H1 (cell line): ENCODE measurements at regions not wholly inside any gene's neighbourhood (a gene's known extent, or its start where the extent isn't known, plus 50 kb on each side); places are given as distances from the start of the nearest gene placed in this dataset.

ENCODE experiments used
- CTCF ChIA-PET: fragments of 300-600 bp; sonication (Branson Sonifier 250); formaldehyde crosslinking; loops from one replicate; lab custom pipeline; 2021; ENCODE audit not compliant: partially characterized antibody; lab: Charles Lee
- POLR2A ChIA-PET: fragments of 300-600 bp; sonication (Branson Sonifier 250); formaldehyde crosslinking; loops from one replicate; lab custom pipeline; 2021; ENCODE audit warnings: inconsistent platforms; ENCODE audit not compliant: partially characterized antibody; lab: Charles Lee
- DNase-seq, 2 experiments: peaks; one replicate each; pipeline versions ENCODE4 v3.0.0 to v3.0.0-alpha.2; 2010 to 2022; ENCODE audit warnings: low spot score in 2 of 2, low read depth in 1 of 2, mixed read lengths in 1 of 2
- FAIRE-seq: peaks from 2 replicates; lab custom pipeline; 2011; peaks lifted over from hg19 to GRCh38; lab: Jason Lieb, UNC
- H2AFZ ChIP-seq: 2 replicates; pipeline ENCODE4 v1.8.1; 2012; ENCODE audit warnings: low read length, inconsistent platforms
- H2AK5ac ChIP-seq: 2 replicates; pipeline ENCODE4 v1.6.1; 2013; ENCODE audit warnings: low read depth, low read length
- H2BK120ac ChIP-seq: replicated peaks from 2 replicates; pipeline ENCODE3; 2013; ENCODE audit warnings: low read depth, low read length, inconsistent platforms
- H2BK12ac ChIP-seq: 2 replicates; pipeline ENCODE4 v1.6.1; 2013; ENCODE audit warnings: low read depth, low read length
- H2BK15ac ChIP-seq: 2 replicates; pipeline ENCODE4 v1.6.1; 2013; ENCODE audit warnings: low read length
- H2BK20ac ChIP-seq: 2 replicates; pipeline ENCODE4 v1.6.1; 2013; ENCODE audit warnings: low read length
- H2BK5ac ChIP-seq: 2 replicates; pipeline ENCODE4 v1.6.1; 2013; ENCODE audit warnings: low read depth, low read length
- H3K14ac ChIP-seq: 2 replicates; pipeline ENCODE4 v1.6.1; 2013; ENCODE audit warnings: inconsistent platforms; ENCODE audit not compliant: insufficient read length
- H3K18ac ChIP-seq: 2 replicates; pipeline ENCODE4 v1.6.1; 2013; ENCODE audit warnings: low read length; ENCODE audit errors: extremely low read depth
- H3K23ac ChIP-seq: 2 replicates; pipeline ENCODE4 v1.6.1; 2013; ENCODE audit warnings: inconsistent platforms; ENCODE audit not compliant: insufficient read length
- H3K23me2 ChIP-seq: 2 replicates; pipeline ENCODE4 v1.6.1; 2013; ENCODE audit warnings: low read depth, low read length
- H3K27ac ChIP-seq: 2 replicates; pipeline ENCODE4 v1.6.1; 2011; ENCODE audit warnings: low read depth, low read length, inconsistent platforms
- H3K27me3 ChIP-seq, 4 experiments: replicated peaks in 1 of 4; 1 replicate in 1 of 4; 2 replicates in 3 of 4; pipeline versions ENCODE4 v1.6.1 to v1.8.1; 2011 to 2013; ENCODE audit warnings: low read length in 3 of 4, mild to moderate bottlenecking in 3 of 4, inconsistent platforms in 2 of 4, mixed read lengths in 2 of 4, moderate library complexity in 1 of 4; ENCODE audit not compliant: control insufficient read depth in 3 of 4, insufficient read depth in 3 of 4; ENCODE audit errors: extremely low read depth in 1 of 4
- H3K36me3 ChIP-seq, 4 experiments: 2 replicates each; pipeline versions ENCODE4 v1.6.1 to v1.8.1; 2011 to 2013; ENCODE audit warnings: mild to moderate bottlenecking in 4 of 4, low read length in 3 of 4, moderate library complexity in 2 of 4, control low read depth in 1 of 4, inconsistent platforms in 1 of 4; ENCODE audit not compliant: insufficient read depth in 4 of 4, control insufficient read depth in 2 of 4
- H3K4ac ChIP-seq: replicated peaks from 2 replicates; pipeline ENCODE3; 2013; ENCODE audit warnings: low read length, low read depth, mixed read lengths, inconsistent platforms; ENCODE audit not compliant: insufficient read length
- H3K4me1 ChIP-seq, 4 experiments: replicated peaks in 1 of 4; 1 replicate in 1 of 4; 2 replicates in 3 of 4; pipeline versions ENCODE4 v1.6.1 to v1.8.1; 2011 to 2013; ENCODE audit warnings: low read length in 3 of 4, inconsistent platforms in 2 of 4, mixed read lengths in 1 of 4; ENCODE audit not compliant: insufficient read depth in 4 of 4, control insufficient read depth in 3 of 4
- H3K4me2 ChIP-seq, 2 experiments: 2 replicates each; pipeline versions ENCODE4 v1.6.1 to v1.8.1; 2011 to 2013; ENCODE audit warnings: low read depth in 2 of 2, low read length in 2 of 2, control low read depth in 1 of 2, inconsistent platforms in 1 of 2, mild to moderate bottlenecking in 1 of 2; ENCODE audit not compliant: insufficient read depth in 1 of 2
- H3K4me3 ChIP-seq, 4 experiments: fragments of 200-600, 300-600 bp in 1 of 4; sonication (generic), shearing (Covaris generic), sonication (Bioruptor Twin) in 1 of 4; 2 replicates each; pipeline versions ENCODE4 v1.5.1 to v1.8.1; 2011 to 2016; ENCODE audit warnings: low read length in 4 of 4, low read depth in 3 of 4, control low read depth in 2 of 4, inconsistent platforms in 2 of 4, mild to moderate bottlenecking in 2 of 4, mixed read lengths in 1 of 4, moderate library complexity in 1 of 4; ENCODE audit not compliant: insufficient read depth in 2 of 4; ENCODE audit errors: extremely low read depth in 1 of 4
- H3K56ac ChIP-seq: replicated peaks from 2 replicates; pipeline ENCODE3; 2013; ENCODE audit warnings: low read depth, mild to moderate bottlenecking, mixed read lengths, low read length, inconsistent platforms; ENCODE audit not compliant: insufficient read length
- H3K79me1 ChIP-seq: 2 replicates; pipeline ENCODE4 v1.6.1; 2013; ENCODE audit warnings: low read depth, low read length, control low read depth
- H3K79me2 ChIP-seq, 2 experiments: 2 replicates each; pipeline versions ENCODE4 v1.6.1 to v1.8.1; 2012 to 2013; ENCODE audit warnings: low read length in 2 of 2, mild to moderate bottlenecking in 2 of 2, inconsistent platforms in 1 of 2; ENCODE audit not compliant: insufficient read depth in 2 of 2, control insufficient read depth in 1 of 2
- H3K9ac ChIP-seq, 4 experiments: replicated peaks in 1 of 4; 1 replicate in 1 of 4; 2 replicates in 3 of 4; pipeline versions ENCODE4 v1.6.1 to v1.8.1; 2011 to 2013; ENCODE audit warnings: low read depth in 3 of 4, low read length in 3 of 4, control low read depth in 2 of 4, mild to moderate bottlenecking in 2 of 4, moderate library complexity in 2 of 4, inconsistent platforms in 1 of 4; ENCODE audit errors: extremely low read depth in 1 of 4
- H3K9me3 ChIP-seq, 2 experiments: 2 replicates each; pipeline versions ENCODE4 v1.6.1 to v1.8.1; 2012 to 2013; ENCODE audit warnings: mild to moderate bottlenecking in 2 of 2, moderate library complexity in 2 of 2, control low read depth in 1 of 2, inconsistent platforms in 1 of 2, low read depth in 1 of 2, low read length in 1 of 2, mixed read lengths in 1 of 2; ENCODE audit not compliant: insufficient read depth in 2 of 2
- H4K20me1 ChIP-seq, 2 experiments: replicated peaks in 1 of 2; 2 replicates each; pipeline versions ENCODE3 to v1.8.1; 2011 to 2013; ENCODE audit warnings: inconsistent platforms in 2 of 2, low read length in 2 of 2, mild to moderate bottlenecking in 1 of 2; ENCODE audit not compliant: insufficient read depth in 2 of 2, control insufficient read depth in 1 of 2
- H4K5ac ChIP-seq: 2 replicates; pipeline ENCODE4 v1.6.1; 2013; ENCODE audit warnings: low read length, low read depth, mixed read lengths, inconsistent platforms; ENCODE audit not compliant: insufficient read length
- H4K8ac ChIP-seq: 2 replicates; pipeline ENCODE4 v1.8.0; 2013; ENCODE audit warnings: mild to moderate bottlenecking, moderate library complexity, low read length, inconsistent platforms; ENCODE audit not compliant: insufficient read depth; ENCODE audit errors: extremely low read depth
- H4K91ac ChIP-seq: replicated peaks from 2 replicates; pipeline ENCODE3; 2013; ENCODE audit warnings: low read length, mixed read lengths, inconsistent platforms; ENCODE audit not compliant: insufficient read length
- POU5F1 ChIP-seq: IDR thresholded peaks from 2 replicates; pipeline ENCODE4 v1.6.1; 2011; ENCODE audit warnings: low read depth, mild to moderate bottlenecking, low read length, moderate library complexity
- YY1 ChIP-seq: IDR thresholded peaks from 2 replicates; pipeline ENCODE4 v1.6.1; 2011; ENCODE audit warnings: low read depth, mild to moderate bottlenecking, low read length
- ZNF274 ChIP-seq: IDR thresholded peaks from 2 replicates; pipeline ENCODE4 v1.7.0; 2012; ENCODE audit warnings: low read length, borderline replicate concordance; ENCODE audit errors: extremely low read depth
- WGBS, 2 experiments: shearing (Covaris generic) in 1 of 2; methylation state at CpG; one replicate each; pipeline versions ENCODE4 v1.1.6 to v1.1.7; 2013 to 2015; ENCODE audit warnings: low lambda C conversion rate in 2 of 2, mixed read lengths in 2 of 2, inconsistent platforms in 1 of 2, low coverage in 1 of 2, missing lambda C conversion rate in 1 of 2; ENCODE audit not compliant: insufficient replicate concordance in 2 of 2, insufficient coverage in 1 of 2, insufficient read length in 1 of 2; ENCODE audit errors: extremely low coverage in 1 of 2, missing lambda C conversion rate in 1 of 2; 5-methylcytosine and 5-hydroxymethylcytosine counted together

- Histone ChIP-seq H2BK120ac (no peak overlapping the region), H2AFZ (no peak overlapping the region), H2BK20ac (no peak overlapping the region), H3K4me2 (no peak overlapping the region), H2BK12ac (no peak overlapping the region), H3K9me3 (no peaks in the 10 kb centered on the region), H3K23me2 (no peaks in the 10 kb centered on the region), H2AK5ac (no peak overlapping the region), H4K20me1 (no peaks in the 10 kb centered on the region), H3K14ac (no peak overlapping the region), H2BK15ac (no peak overlapping the region), H4K91ac (no peak overlapping the region), H3K36me3 (no peaks in the 10 kb centered on the region), H3K56ac (no peak overlapping the region), H3K9ac (no peak overlapping the region), H3K4me1 (no peaks in the 10 kb centered on the region), H3K27me3 (no peaks in the 10 kb centered on the region), H3K79me1 (no peaks in the 10 kb centered on the region), H3K4me3 (no peak overlapping the region), H4K5ac (no peak overlapping the region), H2BK5ac (no peak overlapping the region), H4K8ac (no peak overlapping the region), H3K18ac (no peak overlapping the region), H3K4ac (no peak overlapping the region), H3K79me2 (no peaks in the 10 kb centered on the region), H3K23ac (no peak overlapping the region), H3K27ac (no peak overlapping the region)
- ChIA-PET CTCF (interaction anchor here (0.6 to 1.9 kb wide), 2 partner anchors 15 to 133 kb away, joined by 3 to 6 read pairs; no protein-coding TSS in a partner anchor), POLR2A (no interaction called here)
- 100% methylated on average over 1 of the region's 1 CpG; no CpG with 5 or more reads in 1 of the 2 experiments for WGBS, 2 experiments
- TF ChIP-seq POU5F1 = no peak
- no peak for TF ChIP-seq ZNF274
- TF ChIP-seq YY1 = peak; percentile 64; the same call in 1 of the 2 replicates
- DNase-seq (no peak), FAIRE-seq (no peak)
Observed at GRCh38 chr12:58262796-58263195, 321.4 kb downstream of the ATP23 start.
